Osteoblast (primary cell): ENCODE measurements at regions not wholly inside any gene's neighbourhood (a gene's known extent, or its start where the extent isn't known, plus 50 kb on each side); places are given as distances from the start of the nearest gene placed in this dataset.
A peak's percentile ranks its signal among the peaks of the same experiment; 100 is the strongest.

Experiments used
- DNase-seq: peaks from one replicate; pipeline ENCODE4 v3.0.0; 2011; ENCODE audit warnings: low spot score, mixed read lengths; ENCODE audit not compliant: insufficient read length; ENCODE audit errors: missing footprints
- H2AFZ ChIP-seq: 2 replicates; pipeline ENCODE4 v1.6.0; 2011; ENCODE audit warnings: mild to moderate bottlenecking, low read length
- H3K27ac ChIP-seq: 2 replicates; pipeline ENCODE4 v1.5.1; 2011; ENCODE audit warnings: mild to moderate bottlenecking, low read depth, low read length, moderate library complexity
- H3K27me3 ChIP-seq: 2 replicates; pipeline ENCODE4 v1.6.0; 2012; ENCODE audit warnings: mild to moderate bottlenecking, control low read depth, inconsistent platforms, low read length, moderate library complexity; ENCODE audit not compliant: insufficient read depth
- H3K36me3 ChIP-seq: 2 replicates; pipeline ENCODE4 v1.5.1; 2011; ENCODE audit warnings: mild to moderate bottlenecking, low read length, control low read depth, moderate library complexity; ENCODE audit not compliant: insufficient read depth
- H3K4me1 ChIP-seq: 2 replicates; pipeline ENCODE4 v1.5.1; 2011; ENCODE audit warnings: mild to moderate bottlenecking, low read length, control low read depth, moderate library complexity; ENCODE audit not compliant: insufficient read depth
- H3K4me2 ChIP-seq: 2 replicates; pipeline ENCODE4 v1.6.0; 2011; ENCODE audit warnings: mild to moderate bottlenecking, low read length; ENCODE audit not compliant: insufficient read depth
- H3K4me3 ChIP-seq: fragments of 200-600 bp; sonication (generic); 3 replicates; pipeline ENCODE4 v1.5.1; 2012; ENCODE audit warnings: mild to moderate bottlenecking, low read length, inconsistent platforms; ENCODE audit not compliant: insufficient read depth
- H3K79me2 ChIP-seq: 2 replicates; pipeline ENCODE4 v1.6.0; 2012; ENCODE audit warnings: mild to moderate bottlenecking, low read length, control low read depth, inconsistent platforms; ENCODE audit not compliant: insufficient read depth
- H3K9me3 ChIP-seq: 2 replicates; pipeline ENCODE4 v1.5.1; 2011; ENCODE audit warnings: low read depth, low read length, control low read depth
- H4K20me1 ChIP-seq: 2 replicates; pipeline ENCODE4 v1.6.0; 2012; ENCODE audit warnings: mild to moderate bottlenecking, low read length, control low read depth; ENCODE audit not compliant: insufficient read depth
- CTCF ChIP-seq: IDR thresholded peaks from 2 replicates; pipeline ENCODE4 v1.5.1; 2011; ENCODE audit warnings: mild to moderate bottlenecking, low read depth, low read length, moderate library complexity; ENCODE audit errors: extremely low read depth

- H3K9me3 ChIP-seq, result no peaks in the 10 kb centered on the region
- no peak overlapping the region for H3K4me2 ChIP-seq
- H3K36me3 ChIP-seq, result no peaks in the 10 kb centered on the region
- no peak for TF ChIP-seq CTCF
- peak; percentile 61 for DNase-seq
- no peaks in the 10 kb centered on the region for H4K20me1 ChIP-seq
- H3K27me3 ChIP-seq, result no peaks in the 10 kb centered on the region
- H3K4me3 ChIP-seq, result no peak overlapping the region
- H3K27ac ChIP-seq, result no peak overlapping the region
- no peaks in the 10 kb centered on the region for H3K79me2 ChIP-seq
- no peak overlapping the region for H2AFZ ChIP-seq
- H3K4me1 ChIP-seq, result no peaks in the 10 kb centered on the region
Observed at GRCh38 chr22:49576241-49577141, 251.2 kb downstream of the BRD1 start.

- Histone ChIP-seq H3K4me2 (no peak overlapping the region), H3K79me2 (no peaks in the 10 kb centered on the region), H3K27ac (no peak overlapping the region), H4K20me1 (no peaks in the 10 kb centered on the region), H2AFZ (no peak overlapping the region), H3K9me3 (no peaks in the 10 kb centered on the region), H3K4me3 (no peak overlapping the region), H3K27me3 (no peaks in the 10 kb centered on the region), H3K36me3 (no peaks in the 10 kb centered on the region), H3K4me1 (no peaks in the 10 kb centered on the region)
- peak; percentile 34 for DNase-seq
- TF ChIP-seq CTCF, result no peak
Observed at GRCh38 chr22:49575703-49576081, 252.0 kb downstream of the BRD1 start.

- Histone ChIP-seq H3K27me3 (no peaks in the 10 kb centered on the region), H3K36me3 (no peaks in the 10 kb centered on the region), H3K4me2 (no peak overlapping the region), H4K20me1 (no peaks in the 10 kb centered on the region), H3K4me3 (no peak overlapping the region), H2AFZ (no peak overlapping the region), H3K79me2 (no peaks in the 10 kb centered on the region), H3K27ac (no peak overlapping the region), H3K4me1 (no peaks in the 10 kb centered on the region), H3K9me3 (no peaks in the 10 kb centered on the region)
- DNase-seq, result peak; percentile 54
- no peak for TF ChIP-seq CTCF
Observed at GRCh38 chr22:49574881-49575702, 252.6 kb downstream of the BRD1 start.
